ENCODE measurements at regions not wholly inside any gene's neighbourhood (a gene's known extent, or its start where the extent isn't known, plus 50 kb on each side); places are given as distances from the start of the nearest gene placed in this dataset.

- TF ChIP-seq EZH2phosphoT487 (IDR thresholded peaks at IDR 0.05; ENCODE audit: borderline replicate concordance, low read length) (no peak), CTCF (IDR thresholded peaks at IDR 0.05; ENCODE audit: low read depth, low read length, poor library complexity, severe bottlenecking) (no peak)
- no peaks in the 10 kb centered on the region for H3K79me2 ChIP-seq (ENCODE audit: control insufficient read depth, low read length)
- no peaks in the 10 kb centered on the region for H3K9me2 ChIP-seq (replicated peaks; ENCODE audit: control insufficient read depth, low read length)
- no peak overlapping the region for H3K4me2 ChIP-seq (ENCODE audit: low read length)
- no peaks in the 10 kb centered on the region for H4K20me1 ChIP-seq (ENCODE audit: control insufficient read depth, insufficient read depth, low read depth, low read length)
- no peak overlapping the region for H3K27ac ChIP-seq (ENCODE audit: low read depth, low read length)
- no peak overlapping the region for H3K4me3 ChIP-seq (ENCODE audit: low read length)
- H3K4me1 ChIP-seq (ENCODE audit: control insufficient read depth, low read length): no peaks in the 10 kb centered on the region
- H3F3A ChIP-seq (ENCODE audit: control insufficient read depth, insufficient read depth): no peaks in the 10 kb centered on the region
- no peaks in the 10 kb centered on the region for H3K9me3 ChIP-seq (ENCODE audit: control insufficient read depth, insufficient read depth, low read length)
- no peaks in the 10 kb centered on the region for H3K27me3 ChIP-seq (ENCODE audit: control insufficient read depth, low read length)
- no peaks in the 10 kb centered on the region for H3K36me3 ChIP-seq (ENCODE audit: control insufficient read depth, low read length)
Observed at GRCh38 chr1:193524616-193525015, 338.2 kb upstream of the B3GALT2 start.

GRCh38 chr1:193524021-193524420, 337.6 kb upstream of the B3GALT2 start:
- H3F3A ChIP-seq (ENCODE audit: control insufficient read depth, insufficient read depth): no peaks in the 10 kb centered on the region
- H3K27me3 ChIP-seq (ENCODE audit: control insufficient read depth, low read length): no peaks in the 10 kb centered on the region
- TF ChIP-seq CTCF (IDR thresholded peaks at IDR 0.05; ENCODE audit: low read depth, low read length, poor library complexity, severe bottlenecking): no peak
- no peak for TF ChIP-seq EZH2phosphoT487 (IDR thresholded peaks at IDR 0.05; ENCODE audit: borderline replicate concordance, low read length)
- no peak overlapping the region for H3K4me2 ChIP-seq (ENCODE audit: low read length)
- H3K79me2 ChIP-seq (ENCODE audit: control insufficient read depth, low read length): no peaks in the 10 kb centered on the region
- H4K20me1 ChIP-seq (ENCODE audit: control insufficient read depth, insufficient read depth, low read depth, low read length): no peaks in the 10 kb centered on the region
- H3K36me3 ChIP-seq (ENCODE audit: control insufficient read depth, low read length): no peaks in the 10 kb centered on the region
- no peak overlapping the region for H3K4me3 ChIP-seq (ENCODE audit: low read length)
- H3K27ac ChIP-seq (ENCODE audit: low read depth, low read length): no peak overlapping the region
- H3K9me3 ChIP-seq (ENCODE audit: control insufficient read depth, insufficient read depth, low read length): no peaks in the 10 kb centered on the region
- no peaks in the 10 kb centered on the region for H3K9me2 ChIP-seq (replicated peaks; ENCODE audit: control insufficient read depth, low read length)
- H3K4me1 ChIP-seq (ENCODE audit: control insufficient read depth, low read length): no peaks in the 10 kb centered on the region

GRCh38 chr1:193520472-193520871, 334.1 kb upstream of the B3GALT2 start:
- no peak overlapping the region for H3K27ac ChIP-seq (ENCODE audit: low read depth, low read length)
- no peaks in the 10 kb centered on the region for H3K9me3 ChIP-seq (ENCODE audit: control insufficient read depth, insufficient read depth, low read length)
- H3F3A ChIP-seq (ENCODE audit: control insufficient read depth, insufficient read depth): no peaks in the 10 kb centered on the region
- H3K4me3 ChIP-seq (ENCODE audit: low read length): no peak overlapping the region
- no peaks in the 10 kb centered on the region for H3K79me2 ChIP-seq (ENCODE audit: control insufficient read depth, low read length)
- no peaks in the 10 kb centered on the region for H3K9me2 ChIP-seq (replicated peaks; ENCODE audit: control insufficient read depth, low read length)
- no peaks in the 10 kb centered on the region for H4K20me1 ChIP-seq (ENCODE audit: control insufficient read depth, insufficient read depth, low read depth, low read length)
- H3K36me3 ChIP-seq (ENCODE audit: control insufficient read depth, low read length): no peaks in the 10 kb centered on the region
- no peaks in the 10 kb centered on the region for H3K4me1 ChIP-seq (ENCODE audit: control insufficient read depth, low read length)
- no peak overlapping the region for H3K4me2 ChIP-seq (ENCODE audit: low read length)
- TF ChIP-seq EZH2phosphoT487 (IDR thresholded peaks at IDR 0.05; ENCODE audit: borderline replicate concordance, low read length): no peak
- TF ChIP-seq CTCF (IDR thresholded peaks at IDR 0.05; ENCODE audit: low read depth, low read length, poor library complexity, severe bottlenecking): no peak
- no peaks in the 10 kb centered on the region for H3K27me3 ChIP-seq (ENCODE audit: control insufficient read depth, low read length)

- TF ChIP-seq EZH2phosphoT487 (IDR thresholded peaks at IDR 0.05; ENCODE audit: borderline replicate concordance, low read length) (no peak), CTCF (IDR thresholded peaks at IDR 0.05; ENCODE audit: low read depth, low read length, poor library complexity, severe bottlenecking) (no peak)
- H3K4me3 ChIP-seq (ENCODE audit: low read length): no peak overlapping the region
- H3K36me3 ChIP-seq (ENCODE audit: control insufficient read depth, low read length): no peaks in the 10 kb centered on the region
- no peaks in the 10 kb centered on the region for H4K20me1 ChIP-seq (ENCODE audit: control insufficient read depth, insufficient read depth, low read depth, low read length)
- no peaks in the 10 kb centered on the region for H3K4me1 ChIP-seq (ENCODE audit: control insufficient read depth, low read length)
- H3F3A ChIP-seq (ENCODE audit: control insufficient read depth, insufficient read depth): no peaks in the 10 kb centered on the region
- no peaks in the 10 kb centered on the region for H3K9me2 ChIP-seq (replicated peaks; ENCODE audit: control insufficient read depth, low read length)
- no peaks in the 10 kb centered on the region for H3K79me2 ChIP-seq (ENCODE audit: control insufficient read depth, low read length)
- H3K4me2 ChIP-seq (ENCODE audit: low read length): no peak overlapping the region
- no peaks in the 10 kb centered on the region for H3K9me3 ChIP-seq (ENCODE audit: control insufficient read depth, insufficient read depth, low read length)
- H3K27me3 ChIP-seq (ENCODE audit: control insufficient read depth, low read length): no peaks in the 10 kb centered on the region
- H3K27ac ChIP-seq (ENCODE audit: low read depth, low read length): no peak overlapping the region
Observed at GRCh38 chr1:193519922-193520321, 333.5 kb upstream of the B3GALT2 start.
